ENCODE measurements at regions not wholly inside any gene's neighbourhood (a gene's known extent, or its start where the extent isn't known, plus 50 kb on each side); places are given as distances from the start of the nearest gene placed in this dataset.
"Not testable (repeated sequence)": the region's sequence is repeated elsewhere in the genome, so short reads cannot be mapped to it uniquely, and the experiment has no call there.

- TF ChIP-seq EZH2phosphoT487 (IDR thresholded peaks at IDR 0.05; ENCODE audit: low read depth); CTCF (IDR thresholded peaks at IDR 0.05; ENCODE audit: low read depth, low read length): not testable (repeated sequence)
Measured at GRCh38 chr11:44371042-44371441, 61.1 kb upstream of the ALX4 start.

All from OCI-LY3 (cell line).